Endodermal cell (in vitro differentiated cells): ENCODE measurements at regions not wholly inside any gene's neighbourhood (a gene's known extent, or its start where the extent isn't known, plus 50 kb on each side); places are given as distances from the start of the nearest gene placed in this dataset.

ENCODE experiments used
- DNase-seq: peaks from one replicate; pipeline ENCODE4 v3.0.0-alpha.2; 2017
- H3K27ac ChIP-seq: 2 replicates; pipeline ENCODE4 v1.5.1; 2013; ENCODE audit warnings: mild to moderate bottlenecking, low read depth, low read length, moderate library complexity
- H3K27me3 ChIP-seq: 2 replicates; pipeline ENCODE4 v1.6.1; 2013; ENCODE audit warnings: mild to moderate bottlenecking, low read length, moderate library complexity; ENCODE audit not compliant: insufficient read depth, control insufficient read depth, poor library complexity, severe bottlenecking
- H3K36me3 ChIP-seq: 2 replicates; pipeline ENCODE4 v1.7.0; 2013; ENCODE audit warnings: mild to moderate bottlenecking, low read length, moderate library complexity; ENCODE audit not compliant: control insufficient read depth, insufficient read depth
- H3K4me1 ChIP-seq: one replicate; pipeline ENCODE4 v1.7.0; 2013; ENCODE audit warnings: low read length; ENCODE audit not compliant: control insufficient read depth, insufficient read depth
- H3K4me3 ChIP-seq: 2 replicates; pipeline ENCODE4 v1.5.1; 2013; ENCODE audit warnings: mild to moderate bottlenecking, low read length, moderate library complexity
- H3K9ac ChIP-seq: 2 replicates; pipeline ENCODE4 v1.6.1; 2013; ENCODE audit warnings: mild to moderate bottlenecking, low read length, moderate library complexity; ENCODE audit not compliant: poor library complexity, severe bottlenecking; ENCODE audit errors: extremely low read depth
- H3K9me3 ChIP-seq: 2 replicates; pipeline ENCODE4 v1.6.1; 2013; ENCODE audit warnings: mild to moderate bottlenecking, low read length, moderate library complexity; ENCODE audit not compliant: control insufficient read depth
- H3K27ac Mint-ChIP-seq: 2 replicates; pipeline ENCODE4 v1.8.0; 2020; ENCODE audit warnings: mixed read lengths
- H3K27me3 Mint-ChIP-seq: 2 replicates; pipeline ENCODE4 v1.8.0; 2021; ENCODE audit warnings: mild to moderate bottlenecking, mixed read lengths; ENCODE audit not compliant: insufficient read depth
- H3K36me3 Mint-ChIP-seq: 2 replicates; pipeline ENCODE4 v1.8.0; 2020; ENCODE audit warnings: low read depth, mixed read lengths
- H3K4me1 Mint-ChIP-seq: 2 replicates; pipeline ENCODE4 v1.8.0; 2020; ENCODE audit warnings: mixed read lengths
- H3K4me3 Mint-ChIP-seq: 2 replicates; pipeline ENCODE4 v1.8.0; 2020; ENCODE audit warnings: mild to moderate bottlenecking, moderate library complexity, mixed read lengths
- H3K9me3 Mint-ChIP-seq: 2 replicates; pipeline ENCODE4 v1.8.0; 2020; ENCODE audit warnings: mild to moderate bottlenecking, mixed read lengths
- CTCF ChIP-seq: fragments of 200-600 bp; sonication (generic); conservative IDR thresholded peaks from 2 replicates; pipeline ENCODE4 v1.5.0; 2021; ENCODE audit warnings: antibody characterized with exemption, mild to moderate bottlenecking
- WGBS, 2 experiments: methylation state at CpG; one replicate each; pipeline versions ENCODE4 v1.1.5 to v1.1.7; 2013; ENCODE audit warnings: missing lambda C conversion rate in 2 of 2, mixed read lengths in 1 of 2; ENCODE audit not compliant: insufficient coverage in 1 of 2, insufficient read length in 1 of 2; 5-methylcytosine and 5-hydroxymethylcytosine counted together

GRCh38 chr17:68753985-68754769 is 153.0 kb upstream of the FAM20A start:
- peaks cover 6% of the 10 kb centered on the region for H3K36me3 Mint-ChIP-seq
- H3K4me1 Mint-ChIP-seq = peaks cover 12% of the 10 kb centered on the region
- WGBS, 2 experiments = 84 to 91% methylated on average over 6 to 8 of the region's 9 CpGs

GRCh38 chr17:68750208-68750562 is 149.0 kb upstream of the FAM20A start:
- Mint-ChIP-seq H3K4me1 (peaks cover 7% of the 10 kb centered on the region), H3K27me3 (no peaks in the 10 kb centered on the region), H3K36me3 (peaks cover 10% of the 10 kb centered on the region), H3K4me3 (no peak overlapping the region), H3K9me3 (peaks cover 25% of the 10 kb centered on the region), H3K27ac (peak overlapping the region; percentile 62)
- no peaks in the 10 kb centered on the region for H3K27me3 ChIP-seq
- no peak overlapping the region for H3K27ac ChIP-seq
- WGBS, 2 experiments = 92 to 94% methylated on average over 5 to 6 of the region's 6 CpGs
- peaks cover 35% of the 10 kb centered on the region for H3K9me3 ChIP-seq
- DNase-seq = no peak
- H3K36me3 ChIP-seq = no peaks in the 10 kb centered on the region
- no peaks in the 10 kb centered on the region for H3K4me1 ChIP-seq
- no peak overlapping the region for H3K4me3 ChIP-seq
- no peak overlapping the region for H3K9ac ChIP-seq
- no peak for TF ChIP-seq CTCF

More at GRCh38 chr17:68753985-68754769, 153.0 kb upstream of the FAM20A start:
- H3K27me3 Mint-ChIP-seq = no peaks in the 10 kb centered on the region
- DNase-seq = no peak
- H3K9ac ChIP-seq = no peak overlapping the region
- no peak overlapping the region for H3K27ac Mint-ChIP-seq
- no peak overlapping the region for H3K4me3 Mint-ChIP-seq
- H3K9me3 Mint-ChIP-seq = peaks cover 26% of the 10 kb centered on the region
- no peaks in the 10 kb centered on the region for H3K27me3 ChIP-seq
- no peaks in the 10 kb centered on the region for H3K36me3 ChIP-seq
- no peaks in the 10 kb centered on the region for H3K4me1 ChIP-seq
- H3K4me3 ChIP-seq = no peak overlapping the region
- TF ChIP-seq CTCF = no peak
- H3K9me3 ChIP-seq = peaks cover 32% of the 10 kb centered on the region
- no peak overlapping the region for H3K27ac ChIP-seq

- H3K27me3 Mint-ChIP-seq = no peaks in the 10 kb centered on the region
- TF ChIP-seq CTCF = no peak
- no peak overlapping the region for H3K27ac ChIP-seq
- WGBS, 2 experiments = 65 to 66% methylated on average over 11 to 12 of the region's 12 CpGs
- peaks cover 29% of the 10 kb centered on the region for H3K9me3 Mint-ChIP-seq
- H3K4me3 ChIP-seq = no peak overlapping the region
- H3K36me3 ChIP-seq = no peaks in the 10 kb centered on the region
- DNase-seq = no peak
- H3K4me3 Mint-ChIP-seq = no peak overlapping the region
- no peak overlapping the region for H3K9ac ChIP-seq
- H3K4me1 ChIP-seq = no peaks in the 10 kb centered on the region
- peaks cover 7% of the 10 kb centered on the region for H3K4me1 Mint-ChIP-seq
- no peaks in the 10 kb centered on the region for H3K27me3 ChIP-seq
- H3K9me3 ChIP-seq = peaks cover 41% of the 10 kb centered on the region
- H3K36me3 Mint-ChIP-seq = peaks cover 15% of the 10 kb centered on the region
- H3K27ac Mint-ChIP-seq = peak overlapping the region; percentile 62
Observed at GRCh38 chr17:68749349-68750207, 148.4 kb upstream of the FAM20A start.
